ENCODE measurements at regions not wholly inside any gene's neighbourhood (a gene's known extent, or its start where the extent isn't known, plus 50 kb on each side); places are given as distances from the start of the nearest gene placed in this dataset.
A peak's percentile ranks its signal among the peaks of the same experiment; 100 is the strongest.

- peak; percentile 90 to 97 (median 94) for ATAC-seq
- Histone ChIP-seq H3K4me1 (peaks cover 0 to 6% (median 0%) of the 10 kb centered on the region in 9 donors), H3K9me3 (peaks cover 0 to 3% (median 0%) of the 10 kb centered on the region in 11 donors), H3K27ac (peak overlapping the region in 1 of 10 donors; percentile 26), H3K36me3 (no peaks in the 10 kb centered on the region), H3K4me3 (peak overlapping the region in 9 of 10 donors; percentile 6 to 51 (median 41)), H3K27me3 (peaks cover 0 to 6% (median 0%) of the 10 kb centered on the region in 7 donors)
- peak; percentile 59 to 74 for DNase-seq
- WGBS, 2 donors, result 21 to 22% methylated on average over 9 of the region's 9 CpGs
- intact Hi-C loops (cut with DNase I), result loop anchor here (1.0 to 10.0 kb wide), 11 partner anchors 143 to 1070 kb away; no protein-coding TSS in a partner anchor
- peak; percentile 50 to 89 (median 74) for TF ChIP-seq CTCF (IDR thresholded peaks at IDR 0.05)
These were observed 134.3 kb upstream of the PDE1C start for GRCh38 chr7:32204361-32205018.

GRCh38 chr7:32200646-32201045 lies 130.4 kb upstream of the PDE1C start:
- DNase-seq (no peak), ATAC-seq (no peak)
- intact Hi-C loops (cut with DNase I), result loop anchor here in 6 of 10 donors (5.0 to 10.0 kb wide), 6 partner anchors 416 to 1066 kb away; no protein-coding TSS in a partner anchor
- H3K4me3 ChIP-seq, result no peak overlapping the region
- no peak overlapping the region for H3K27ac ChIP-seq
- H3K36me3 ChIP-seq, result no peaks in the 10 kb centered on the region
- H3K9me3 ChIP-seq, result peaks cover 0 to 4% (median 0%) of the 10 kb centered on the region in 11 donors
- H3K27me3 ChIP-seq, result no peaks in the 10 kb centered on the region
- no peak for TF ChIP-seq CTCF (IDR thresholded peaks at IDR 0.05)
- H3K4me1 ChIP-seq, result peaks cover 0 to 6% (median 0%) of the 10 kb centered on the region in 9 donors
- 59 to 68% methylated on average over 1 of the region's 1 CpG for WGBS, 2 donors

- Histone ChIP-seq H3K4me3 (no peak overlapping the region), H3K27me3 (no peaks in the 10 kb centered on the region), H3K9me3 (peaks cover 0 to 24% (median 11%) of the 10 kb centered on the region in 11 donors), H3K36me3 (no peaks in the 10 kb centered on the region), H3K27ac (no peak overlapping the region), H3K4me1 (no peaks in the 10 kb centered on the region)
- DNase-seq (no peak), ATAC-seq (no peak)
- intact Hi-C loops (cut with DNase I), result no loop called here
- TF ChIP-seq CTCF (IDR thresholded peaks at IDR 0.05), result no peak
These were observed 124.3 kb upstream of the PDE1C start for GRCh38 chr7:32194537-32194936.

- Histone ChIP-seq H3K27me3 (no peaks in the 10 kb centered on the region), H3K9me3 (peaks cover 0 to 24% (median 11%) of the 10 kb centered on the region in 11 donors), H3K36me3 (no peaks in the 10 kb centered on the region), H3K27ac (no peak overlapping the region), H3K4me3 (no peak overlapping the region), H3K4me1 (no peaks in the 10 kb centered on the region)
- DNase-seq (no peak), ATAC-seq (no peak)
- intact Hi-C loops (cut with DNase I), result no loop called here
- TF ChIP-seq CTCF (IDR thresholded peaks at IDR 0.05), result no peak
- WGBS, 2 donors, result 85 to 89% methylated on average over 2 of the region's 2 CpGs
These were observed 121.1 kb upstream of the PDE1C start for GRCh38 chr7:32191305-32191704.
